GM12878 (cell line): ENCODE measurements at regions not wholly inside any gene's neighbourhood (a gene's known extent, or its start where the extent isn't known, plus 50 kb on each side); places are given as distances from the start of the nearest gene placed in this dataset.

Experiments
- ATAC-seq: fragments of 200-7000 bp; cut with Tn5 transposase; 3 replicates; pipeline ENCODE4 v1.9.1; 2020; ENCODE audit warnings: mild to moderate bottlenecking, moderate library complexity
- BruUV-seq: library from RNA; stranded (reverse); fragments of 400-500 nt; replicated peaks from 2 replicates; lab custom pipeline; 2021; lab: Mats Ljungman, UMichigan
- CTCF ChIA-PET: fragments of 300-600 bp; sonication (Branson Sonifier 250); formaldehyde crosslinking; extraction: SDS; loops from one replicate; lab custom pipeline; 2021; ENCODE audit warnings: inconsistent platforms; lab: Yijun Ruan, JAX
- POLR2A ChIA-PET: fragments of 350-600 bp; formaldehyde crosslinking; extraction: SDS; loops from one replicate; lab custom pipeline; 2021; ENCODE audit warnings: inconsistent platforms; lab: Charles Lee
- RAD21 ChIA-PET: fragments of 300-600 bp; sonication (Branson Sonifier 250); formaldehyde crosslinking; loops from one replicate; lab custom pipeline; 2023; ENCODE audit warnings: antibody characterized with exemption; ENCODE audit not compliant: unreplicated experiment; lab: Charles Lee
- SMC1A ChIA-PET: fragments of 300-600 bp; sonication (Branson Sonifier 250); formaldehyde crosslinking; loops from one replicate; lab custom pipeline; 2023; ENCODE audit not compliant: unreplicated experiment, uncharacterized antibody; lab: Charles Lee
- DNase-seq: peaks from one replicate; pipeline ENCODE4 v3.0.0-alpha.2; 2011; ENCODE audit warnings: low read depth, low spot score
- FAIRE-seq: peaks from 3 replicates; lab custom pipeline; 2011; peaks lifted over from hg19 to GRCh38; lab: Jason Lieb, UNC
- H2AFZ ChIP-seq: 2 replicates; pipeline ENCODE4 v1.6.0; 2011; ENCODE audit warnings: low read depth, low read length, control low read depth; ENCODE audit not compliant: control insufficient read depth
- H3K27ac ChIP-seq: 2 replicates; pipeline ENCODE4 v1.5.1; 2011; ENCODE audit warnings: control low read depth; ENCODE audit not compliant: control insufficient read depth, insufficient read depth
- H3K27me3 ChIP-seq, 2 experiments: replicated peaks in 1 of 2; 2 replicates each; pipeline versions ENCODE4 v1.6.0 to v1.6.1; 2011; ENCODE audit warnings: low read length in 1 of 2; ENCODE audit not compliant: control insufficient read depth in 2 of 2, insufficient read depth in 2 of 2
- H3K36me3 ChIP-seq, 2 experiments: 2 replicates each; pipeline ENCODE4 v1.5.1; 2011; ENCODE audit warnings: low read length in 1 of 2; ENCODE audit not compliant: control insufficient read depth in 2 of 2, insufficient read depth in 2 of 2
- H3K4me1 ChIP-seq: 2 replicates; pipeline ENCODE4 v1.6.1; 2011; ENCODE audit warnings: mild to moderate bottlenecking, low read length, moderate library complexity, mixed read lengths; ENCODE audit not compliant: control insufficient read depth, insufficient read depth
- H3K4me2 ChIP-seq: 2 replicates; pipeline ENCODE4 v1.6.0; 2011; ENCODE audit warnings: control low read depth; ENCODE audit not compliant: control insufficient read depth, insufficient read depth
- H3K4me3 ChIP-seq: fragments of 200-600 bp; sonication (generic); 2 replicates; pipeline ENCODE4 v1.5.1; 2016
- H3K79me2 ChIP-seq: 2 replicates; pipeline ENCODE4 v1.6.0; 2011; ENCODE audit warnings: low read length; ENCODE audit not compliant: control insufficient read depth, insufficient read depth
- H3K9ac ChIP-seq: 2 replicates; pipeline ENCODE4 v1.8.0; 2011; ENCODE audit warnings: low read length, control low read depth, mixed read lengths; ENCODE audit not compliant: control insufficient read depth, insufficient read depth
- H3K9me3 ChIP-seq: replicated peaks from 3 replicates; pipeline ENCODE4 v1.5.1; 2011; ENCODE audit warnings: mild to moderate bottlenecking, low read length; ENCODE audit not compliant: control insufficient read depth, insufficient read depth
- H4K20me1 ChIP-seq: 2 replicates; pipeline ENCODE4 v1.6.0; 2011; ENCODE audit not compliant: control insufficient read depth, insufficient read depth
- BACH1 ChIP-seq: fragments of 450-650 bp; IDR thresholded peaks from 2 replicates; pipeline ENCODE4 v1.6.1; 2017; ENCODE audit warnings: mild to moderate bottlenecking, borderline replicate concordance
- CHD2 ChIP-seq: IDR thresholded peaks from 2 replicates; pipeline ENCODE4 v1.6.1; 2011; ENCODE audit warnings: low read depth, low read length, improper control_type of control experiment, borderline replicate concordance
- CTCF ChIP-seq, 3 experiments: IDR thresholded peaks in 2 of 3; conservative IDR thresholded peaks in 1 of 3; 2 replicates each; pipeline ENCODE4 v1.5.1; 2011; ENCODE audit warnings: low read depth in 3 of 3, low read length in 3 of 3, mild to moderate bottlenecking in 3 of 3, control low read depth in 2 of 3, moderate library complexity in 2 of 3, inconsistent platforms in 1 of 3, mixed read lengths in 1 of 3; ENCODE audit not compliant: control insufficient read depth in 2 of 3, insufficient read depth in 1 of 3; ENCODE audit errors: extremely low read depth in 1 of 3
- EGR1 ChIP-seq, 2 experiments: IDR thresholded peaks; 1 replicate in 1 of 2; 2 replicates in 1 of 2; pipeline ENCODE4 v1.6.1; 2011 to 2012; ENCODE audit warnings: low read depth in 2 of 2, low read length in 2 of 2, borderline replicate concordance in 1 of 2, mild to moderate bottlenecking in 1 of 2, moderate library complexity in 1 of 2
- EZH2 ChIP-seq: IDR thresholded peaks from 2 replicates; pipeline ENCODE4 v1.6.1; 2012; ENCODE audit warnings: low read depth, mild to moderate bottlenecking, control low read depth, inconsistent platforms, low read length, borderline replicate concordance; ENCODE audit not compliant: control insufficient read depth
- HDAC6 ChIP-seq: fragments of 200-600 bp; sonication (generic); IDR thresholded peaks from one replicate; pipeline ENCODE4 v1.8.0; 2017; ENCODE audit warnings: antibody characterized with exemption; ENCODE audit not compliant: unreplicated experiment
- NFIC ChIP-seq: IDR thresholded peaks from 2 replicates; pipeline ENCODE4 v1.6.1; 2012; ENCODE audit warnings: low read depth, mild to moderate bottlenecking, inconsistent platforms, low read length, moderate library complexity
- NRF1 ChIP-seq: conservative IDR thresholded peaks from 2 replicates; pipeline ENCODE4 v1.6.1; 2011; ENCODE audit warnings: mild to moderate bottlenecking, low read depth, low read length, improper control_type of control experiment
- PKNOX1 ChIP-seq: fragments of 450-650 bp; IDR thresholded peaks from 2 replicates; pipeline ENCODE4 v1.6.1; 2016; ENCODE audit warnings: mild to moderate bottlenecking
- PML ChIP-seq: IDR thresholded peaks from 2 replicates; pipeline ENCODE4 v1.6.1; 2012; ENCODE audit warnings: low read length, inconsistent platforms
- POLR2AphosphoS2 ChIP-seq: IDR thresholded peaks from 2 replicates; pipeline ENCODE4 v1.6.1; 2011; ENCODE audit warnings: low read depth, mild to moderate bottlenecking, low read length, improper control_type of control experiment, moderate library complexity
- POU2F2 ChIP-seq: IDR thresholded peaks from 3 replicates; pipeline ENCODE4 v1.6.1; 2011; ENCODE audit warnings: low read depth, mild to moderate bottlenecking, low read length, borderline replicate concordance
- ZNF622 ChIP-seq: fragments of 450-650 bp; IDR thresholded peaks from 2 replicates; pipeline ENCODE4 v1.6.1; 2017; ENCODE audit warnings: mild to moderate bottlenecking, inconsistent platforms
- WGBS: methylation state at CpG from one replicate; pipeline ENCODE4 v1.1.6; 2016; ENCODE audit warnings: low lambda C conversion rate; ENCODE audit not compliant: insufficient replicate concordance, insufficient coverage; ENCODE audit errors: missing lambda C conversion rate; 5-methylcytosine and 5-hydroxymethylcytosine counted together
- in situ Hi-C: fragments of 300-500 bp; cut with MboI; formaldehyde crosslinking; loops from 9 replicates; pipeline ENCODE4 v1.14.3; 2018; ENCODE audit warnings: mixed read lengths
- intact Hi-C: fragments of 100-400 bp; cut with micrococcal nuclease; formaldehyde crosslinking; loops from one replicate; pipeline ENCODE4 v1.14.2; 2022; ENCODE audit not compliant: unreplicated experiment
- TF ChIP-seq, protein P1 (sequence below): IDR thresholded peaks from 2 replicates; pipeline ENCODE4 v1.6.1; 2012; ENCODE audit warnings: low read depth, low read length, improper control_type of control experiment
- TF ChIP-seq, protein P2 (sequence below): fragments of 450-650 bp; IDR thresholded peaks from 2 replicates; pipeline ENCODE4 v1.6.1; 2018; ENCODE audit warnings: borderline replicate concordance, mild to moderate bottlenecking; ENCODE audit not compliant: partially characterized antibody

DNA sequence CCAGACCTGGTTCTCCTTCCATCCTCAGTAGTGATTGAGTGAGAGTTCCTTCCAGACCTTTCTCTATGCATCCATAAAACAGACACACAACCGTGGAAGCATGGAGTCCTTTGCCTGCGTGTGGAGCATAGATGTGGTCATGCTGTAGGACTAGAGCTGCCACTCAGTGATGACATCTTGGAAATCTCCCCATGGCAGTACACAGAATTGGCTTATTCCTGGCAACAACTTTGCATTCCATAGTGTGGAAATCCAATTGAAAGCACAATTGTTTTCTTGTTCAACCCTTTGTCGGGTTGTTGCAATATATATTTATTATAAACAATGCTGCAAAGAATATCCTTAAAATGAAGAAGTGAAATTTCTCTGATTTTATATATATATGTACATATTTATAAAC, 547.8 kb downstream of the CDH26 start:
- RAD21 ChIA-PET = no interaction called here
- WGBS = 39% methylated on average over 3 of the region's 3 CpGs
- DNase-seq (no peak), ATAC-seq (no peak), FAIRE-seq (no peak)
- Histone ChIP-seq H3K36me3 (no peaks in the 10 kb centered on the region), H3K79me2 (no peaks in the 10 kb centered on the region), H4K20me1 (no peaks in the 10 kb centered on the region), H3K4me1 (no peaks in the 10 kb centered on the region), H3K4me2 (no peak overlapping the region), H3K27ac (no peak overlapping the region), H2AFZ (no peak overlapping the region), H3K4me3 (no peak overlapping the region), H3K27me3 (no peaks in the 10 kb centered on the region), H3K9me3 (no peaks in the 10 kb centered on the region), H3K9ac (no peak overlapping the region)
- CTCF ChIA-PET = no interaction called here
- POLR2A ChIA-PET = no interaction called here
- SMC1A ChIA-PET = no interaction called here
- intact Hi-C loops (no loop called here), in situ Hi-C loops (no loop called here)
- BruUV-seq = no TSS peak
- TF ChIP-seq, protein P1, sequence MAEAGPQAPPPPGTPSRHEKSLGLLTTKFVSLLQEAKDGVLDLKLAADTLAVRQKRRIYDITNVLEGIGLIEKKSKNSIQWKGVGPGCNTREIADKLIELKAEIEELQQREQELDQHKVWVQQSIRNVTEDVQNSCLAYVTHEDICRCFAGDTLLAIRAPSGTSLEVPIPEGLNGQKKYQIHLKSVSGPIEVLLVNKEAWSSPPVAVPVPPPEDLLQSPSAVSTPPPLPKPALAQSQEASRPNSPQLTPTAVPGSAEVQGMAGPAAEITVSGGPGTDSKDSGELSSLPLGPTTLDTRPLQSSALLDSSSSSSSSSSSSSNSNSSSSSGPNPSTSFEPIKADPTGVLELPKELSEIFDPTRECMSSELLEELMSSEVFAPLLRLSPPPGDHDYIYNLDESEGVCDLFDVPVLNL = no peak
- TF ChIP-seq CTCF (IDR thresholded peaks at IDR 0.05 in 2 of 3, conservative IDR thresholded peaks at IDR 0.05 in 1 of 3; ENCODE audit: control insufficient read depth in 2 of 3, extremely low read depth in 1 of 3, insufficient read depth in 1 of 3, low read depth in 3 of 3, low read length in 3 of 3) (no peak), POLR2AphosphoS2 (no peak), EGR1 (IDR thresholded peaks at IDR 0.05; ENCODE audit: borderline replicate concordance in 1 of 2, low read depth in 2 of 2, low read length in 2 of 2) (no peak), POU2F2 (no peak), PML (no peak), NFIC (no peak), CHD2 (no peak), PKNOX1 (no peak), NRF1 (no peak), ZNF622 (no peak), HDAC6 (no peak), BACH1 (no peak), EZH2 (no peak)
- TF ChIP-seq, protein P2, sequence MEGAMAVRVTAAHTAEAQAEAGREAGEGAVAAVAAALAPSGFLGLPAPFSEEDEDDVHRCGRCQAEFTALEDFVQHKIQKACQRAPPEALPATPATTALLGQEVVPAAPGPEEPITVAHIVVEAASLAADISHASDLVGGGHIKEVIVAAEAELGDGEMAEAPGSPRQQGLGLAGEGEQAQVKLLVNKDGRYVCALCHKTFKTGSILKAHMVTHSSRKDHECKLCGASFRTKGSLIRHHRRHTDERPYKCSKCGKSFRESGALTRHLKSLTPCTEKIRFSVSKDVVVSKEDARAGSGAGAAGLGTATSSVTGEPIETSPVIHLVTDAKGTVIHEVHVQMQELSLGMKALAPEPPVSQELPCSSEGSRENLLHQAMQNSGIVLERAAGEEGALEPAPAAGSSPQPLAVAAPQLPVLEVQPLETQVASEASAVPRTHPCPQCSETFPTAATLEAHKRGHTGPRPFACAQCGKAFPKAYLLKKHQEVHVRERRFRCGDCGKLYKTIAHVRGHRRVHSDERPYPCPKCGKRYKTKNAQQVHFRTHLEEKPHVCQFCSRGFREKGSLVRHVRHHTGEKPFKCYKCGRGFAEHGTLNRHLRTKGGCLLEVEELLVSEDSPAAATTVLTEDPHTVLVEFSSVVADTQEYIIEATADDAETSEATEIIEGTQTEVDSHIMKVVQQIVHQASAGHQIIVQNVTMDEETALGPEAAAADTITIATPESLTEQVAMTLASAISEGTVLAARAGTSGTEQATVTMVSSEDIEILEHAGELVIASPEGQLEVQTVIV = no peak
